ENCODE measurements at regions not wholly inside any gene's neighbourhood (a gene's known extent, or its start where the extent isn't known, plus 50 kb on each side); places are given as distances from the start of the nearest gene placed in this dataset.

- no peaks in the 10 kb centered on the region for H3K9me3 ChIP-seq
- no peaks in the 10 kb centered on the region for H3K4me1 ChIP-seq
- peaks cover 0 to 68% (median 0%) of the 10 kb centered on the region in 7 donors for H3K27me3 ChIP-seq
- H3K36me3 ChIP-seq = no peaks in the 10 kb centered on the region
- no peak for ATAC-seq
- intact Hi-C loops (cut with DNase I) = no loop called here
- no peak overlapping the region for H3K27ac ChIP-seq
- TF ChIP-seq CTCF (IDR thresholded peaks at IDR 0.05) = no peak
- DNase-seq = no peak
- H3K4me3 ChIP-seq = no peak overlapping the region
Observed at GRCh38 chr7:118298771-118299170, 74.3 kb downstream of the ANKRD7 start.

- DNase-seq = no peak
- peaks cover 0 to 67% (median 0%) of the 10 kb centered on the region in 7 donors for H3K27me3 ChIP-seq
- TF ChIP-seq CTCF (IDR thresholded peaks at IDR 0.05) = no peak
- no peak for ATAC-seq
- no peaks in the 10 kb centered on the region for H3K4me1 ChIP-seq
- intact Hi-C loops (cut with DNase I) = no loop called here
- H3K4me3 ChIP-seq = no peak overlapping the region
- H3K36me3 ChIP-seq = no peaks in the 10 kb centered on the region
- H3K9me3 ChIP-seq = no peaks in the 10 kb centered on the region
- H3K27ac ChIP-seq = no peak overlapping the region
Observed at GRCh38 chr7:118300177-118300576, 75.7 kb downstream of the ANKRD7 start.

GRCh38 chr7:118304100-118304499 is 79.6 kb downstream of the ANKRD7 start:
- H3K36me3 ChIP-seq = no peaks in the 10 kb centered on the region
- intact Hi-C loops (cut with DNase I) = no loop called here
- no peak for DNase-seq
- no peak overlapping the region for H3K27ac ChIP-seq
- no peaks in the 10 kb centered on the region for H3K4me1 ChIP-seq
- peaks cover 0 to 8% (median 0%) of the 10 kb centered on the region in 11 donors for H3K9me3 ChIP-seq
- ATAC-seq = no peak
- WGBS, 2 donors = 66 to 70% methylated on average over 2 of the region's 2 CpGs
- peaks cover 0 to 54% (median 0%) of the 10 kb centered on the region in 7 donors for H3K27me3 ChIP-seq
- no peak for TF ChIP-seq CTCF (IDR thresholded peaks at IDR 0.05)
- H3K4me3 ChIP-seq = no peak overlapping the region

GRCh38 chr7:118305671-118306070 is 81.2 kb downstream of the ANKRD7 start:
- no peak for ATAC-seq
- peaks cover 0 to 57% (median 0%) of the 10 kb centered on the region in 7 donors for H3K27me3 ChIP-seq
- no peaks in the 10 kb centered on the region for H3K4me1 ChIP-seq
- no peaks in the 10 kb centered on the region for H3K36me3 ChIP-seq
- DNase-seq = no peak
- intact Hi-C loops (cut with DNase I) = no loop called here
- no peak overlapping the region for H3K27ac ChIP-seq
- WGBS, 2 donors = 29 to 41% methylated on average over 1 of the region's 1 CpG
- no peak overlapping the region for H3K4me3 ChIP-seq
- H3K9me3 ChIP-seq = peaks cover 0 to 8% (median 0%) of the 10 kb centered on the region in 11 donors
- no peak for TF ChIP-seq CTCF (IDR thresholded peaks at IDR 0.05)

GRCh38 chr7:118306771-118307170 is 82.3 kb downstream of the ANKRD7 start:
- Histone ChIP-seq H3K4me3 (no peak overlapping the region), H3K36me3 (no peaks in the 10 kb centered on the region), H3K9me3 (peaks cover 0 to 8% (median 0%) of the 10 kb centered on the region in 11 donors), H3K27me3 (peaks cover 0 to 52% (median 0%) of the 10 kb centered on the region in 7 donors), H3K4me1 (no peaks in the 10 kb centered on the region), H3K27ac (no peak overlapping the region)
- TF ChIP-seq CTCF (IDR thresholded peaks at IDR 0.05) = no peak
- 23 to 34% methylated on average over 2 of the region's 2 CpGs for WGBS, 2 donors
- intact Hi-C loops (cut with DNase I) = no loop called here
- DNase-seq (no peak), ATAC-seq (no peak)

Measured in heart right ventricle (tissue), 16 donors.